Right lobe of liver (tissue), 4 donors: ENCODE measurements at regions not wholly inside any gene's neighbourhood (a gene's known extent, or its start where the extent isn't known, plus 50 kb on each side); places are given as distances from the start of the nearest gene placed in this dataset.

Experiments
- POLR2A ChIP-seq: fragments of 450-650 bp; IDR thresholded peaks from one replicate; pipeline ENCODE4 v1.6.1; 2017; ENCODE audit warnings: antibody characterized with exemption, mild to moderate bottlenecking
- TF ChIP-seq, protein P1 (sequence below), 4 donors: fragments of 200-600 bp in 3 of 4; fragments of 450-650 bp in 1 of 4; IDR thresholded peaks; one replicate each; pipeline versions ENCODE4 v1.5.1 to v1.8.0; 2016 to 2022; ENCODE audit warnings: antibody characterized with exemption in 4 of 4, mild to moderate bottlenecking in 2 of 4
- donor health status: DM: no; HTN: no; CAD: no.
- donor health status: DM: no; HTN: no; CAD: no.
- donor health status: DM: no; HTN: yes; CAD: no.

DNA sequence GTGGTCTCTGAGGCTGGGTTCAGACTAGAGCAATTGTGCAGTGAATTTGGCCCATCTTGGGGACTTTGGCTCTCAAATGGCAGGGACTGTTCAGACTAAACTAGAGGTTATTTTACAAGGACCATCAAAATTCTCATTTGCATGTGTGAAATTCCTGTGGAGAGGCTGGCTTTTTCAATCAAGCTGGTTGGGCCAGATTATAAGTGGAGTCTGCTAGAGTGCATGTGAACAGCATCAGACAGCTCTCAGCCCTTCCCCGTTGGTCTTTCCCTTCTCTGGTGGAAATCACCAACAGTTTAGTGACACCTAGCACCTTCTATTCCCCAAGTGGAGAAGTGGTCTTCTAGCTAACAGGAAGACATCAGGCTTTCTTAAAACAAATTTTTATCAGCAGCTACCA is 301.3 kb downstream of the CWC27 start:
- TF ChIP-seq, protein P1, sequence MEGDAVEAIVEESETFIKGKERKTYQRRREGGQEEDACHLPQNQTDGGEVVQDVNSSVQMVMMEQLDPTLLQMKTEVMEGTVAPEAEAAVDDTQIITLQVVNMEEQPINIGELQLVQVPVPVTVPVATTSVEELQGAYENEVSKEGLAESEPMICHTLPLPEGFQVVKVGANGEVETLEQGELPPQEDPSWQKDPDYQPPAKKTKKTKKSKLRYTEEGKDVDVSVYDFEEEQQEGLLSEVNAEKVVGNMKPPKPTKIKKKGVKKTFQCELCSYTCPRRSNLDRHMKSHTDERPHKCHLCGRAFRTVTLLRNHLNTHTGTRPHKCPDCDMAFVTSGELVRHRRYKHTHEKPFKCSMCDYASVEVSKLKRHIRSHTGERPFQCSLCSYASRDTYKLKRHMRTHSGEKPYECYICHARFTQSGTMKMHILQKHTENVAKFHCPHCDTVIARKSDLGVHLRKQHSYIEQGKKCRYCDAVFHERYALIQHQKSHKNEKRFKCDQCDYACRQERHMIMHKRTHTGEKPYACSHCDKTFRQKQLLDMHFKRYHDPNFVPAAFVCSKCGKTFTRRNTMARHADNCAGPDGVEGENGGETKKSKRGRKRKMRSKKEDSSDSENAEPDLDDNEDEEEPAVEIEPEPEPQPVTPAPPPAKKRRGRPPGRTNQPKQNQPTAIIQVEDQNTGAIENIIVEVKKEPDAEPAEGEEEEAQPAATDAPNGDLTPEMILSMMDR (IDR thresholded peaks at IDR 0.05): no peak
- no peak for TF ChIP-seq POLR2A
